GM12878 (cell line): ENCODE measurements at regions not wholly inside any gene's neighbourhood (a gene's known extent, or its start where the extent isn't known, plus 50 kb on each side); places are given as distances from the start of the nearest gene placed in this dataset.

Experiments
- ATAC-seq: fragments of 200-7000 bp; cut with Tn5 transposase; 3 replicates; pipeline ENCODE4 v1.9.1; 2020; ENCODE audit warnings: mild to moderate bottlenecking, moderate library complexity
- BruUV-seq: library from RNA; stranded (reverse); fragments of 400-500 nt; replicated peaks from 2 replicates; lab custom pipeline; 2021; lab: Mats Ljungman, UMichigan
- CTCF ChIA-PET: fragments of 300-600 bp; sonication (Branson Sonifier 250); formaldehyde crosslinking; extraction: SDS; loops from one replicate; lab custom pipeline; 2021; ENCODE audit warnings: inconsistent platforms; lab: Yijun Ruan, JAX
- POLR2A ChIA-PET: fragments of 350-600 bp; formaldehyde crosslinking; extraction: SDS; loops from one replicate; lab custom pipeline; 2021; ENCODE audit warnings: inconsistent platforms; lab: Charles Lee
- RAD21 ChIA-PET: fragments of 300-600 bp; sonication (Branson Sonifier 250); formaldehyde crosslinking; loops from one replicate; lab custom pipeline; 2023; ENCODE audit warnings: antibody characterized with exemption; ENCODE audit not compliant: unreplicated experiment; lab: Charles Lee
- SMC1A ChIA-PET: fragments of 300-600 bp; sonication (Branson Sonifier 250); formaldehyde crosslinking; loops from one replicate; lab custom pipeline; 2023; ENCODE audit not compliant: unreplicated experiment, uncharacterized antibody; lab: Charles Lee
- DNase-seq: peaks from one replicate; pipeline ENCODE4 v3.0.0-alpha.2; 2011; ENCODE audit warnings: low read depth, low spot score
- FAIRE-seq: peaks from 3 replicates; lab custom pipeline; 2011; peaks lifted over from hg19 to GRCh38; lab: Jason Lieb, UNC
- H2AFZ ChIP-seq: 2 replicates; pipeline ENCODE4 v1.6.0; 2011; ENCODE audit warnings: low read depth, low read length, control low read depth; ENCODE audit not compliant: control insufficient read depth
- H3K27ac ChIP-seq: 2 replicates; pipeline ENCODE4 v1.5.1; 2011; ENCODE audit warnings: control low read depth; ENCODE audit not compliant: control insufficient read depth, insufficient read depth
- H3K27me3 ChIP-seq, 2 experiments: replicated peaks in 1 of 2; 2 replicates each; pipeline versions ENCODE4 v1.6.0 to v1.6.1; 2011; ENCODE audit warnings: low read length in 1 of 2; ENCODE audit not compliant: control insufficient read depth in 2 of 2, insufficient read depth in 2 of 2
- H3K36me3 ChIP-seq, 2 experiments: 2 replicates each; pipeline ENCODE4 v1.5.1; 2011; ENCODE audit warnings: low read length in 1 of 2; ENCODE audit not compliant: control insufficient read depth in 2 of 2, insufficient read depth in 2 of 2
- H3K4me1 ChIP-seq: 2 replicates; pipeline ENCODE4 v1.6.1; 2011; ENCODE audit warnings: mild to moderate bottlenecking, low read length, moderate library complexity, mixed read lengths; ENCODE audit not compliant: control insufficient read depth, insufficient read depth
- H3K4me2 ChIP-seq: 2 replicates; pipeline ENCODE4 v1.6.0; 2011; ENCODE audit warnings: control low read depth; ENCODE audit not compliant: control insufficient read depth, insufficient read depth
- H3K4me3 ChIP-seq: fragments of 200-600 bp; sonication (generic); 2 replicates; pipeline ENCODE4 v1.5.1; 2016
- H3K79me2 ChIP-seq: 2 replicates; pipeline ENCODE4 v1.6.0; 2011; ENCODE audit warnings: low read length; ENCODE audit not compliant: control insufficient read depth, insufficient read depth
- H3K9ac ChIP-seq: 2 replicates; pipeline ENCODE4 v1.8.0; 2011; ENCODE audit warnings: low read length, control low read depth, mixed read lengths; ENCODE audit not compliant: control insufficient read depth, insufficient read depth
- H3K9me3 ChIP-seq: replicated peaks from 3 replicates; pipeline ENCODE4 v1.5.1; 2011; ENCODE audit warnings: mild to moderate bottlenecking, low read length; ENCODE audit not compliant: control insufficient read depth, insufficient read depth
- H4K20me1 ChIP-seq: 2 replicates; pipeline ENCODE4 v1.6.0; 2011; ENCODE audit not compliant: control insufficient read depth, insufficient read depth
- ATF2 ChIP-seq: IDR thresholded peaks from 2 replicates; pipeline ENCODE4 v1.6.1; 2012; ENCODE audit warnings: low read length, inconsistent platforms
- CBX5 ChIP-seq: sonication (generic); IDR thresholded peaks from 2 replicates; pipeline ENCODE4 v1.6.1; 2016; ENCODE audit warnings: low read depth, moderate library complexity, mild to moderate bottlenecking, inconsistent platforms
- MEF2B ChIP-seq: fragments of 450-650 bp; IDR thresholded peaks from 2 replicates; pipeline ENCODE4 v1.6.1; 2018; ENCODE audit warnings: mild to moderate bottlenecking, moderate library complexity; ENCODE audit not compliant: partially characterized antibody, poor library complexity, severe bottlenecking
- MYB ChIP-seq: fragments of 150-350 bp; IDR thresholded peaks from 2 replicates; pipeline ENCODE4 v1.6.1; 2014; ENCODE audit warnings: mild to moderate bottlenecking, low read depth, low read length, borderline replicate concordance
- POLR2AphosphoS5 ChIP-seq: IDR thresholded peaks from 2 replicates; pipeline ENCODE4 v1.6.1; 2011; ENCODE audit warnings: mild to moderate bottlenecking, low read length, inconsistent platforms
- SRF ChIP-seq, 2 experiments: IDR thresholded peaks; 2 replicates each; pipeline ENCODE4 v1.6.1; 2011; ENCODE audit warnings: low read depth in 2 of 2, low read length in 2 of 2, mild to moderate bottlenecking in 1 of 2, moderate library complexity in 1 of 2
- USF1 ChIP-seq: IDR thresholded peaks from 2 replicates; pipeline ENCODE4 v1.6.1; 2011; ENCODE audit warnings: borderline replicate concordance, low read depth, mild to moderate bottlenecking, moderate library complexity, mixed read lengths, low read length; ENCODE audit not compliant: insufficient read depth; ENCODE audit errors: extremely low read length
- WGBS: methylation state at CpG from one replicate; pipeline ENCODE4 v1.1.6; 2016; ENCODE audit warnings: low lambda C conversion rate; ENCODE audit not compliant: insufficient replicate concordance, insufficient coverage; ENCODE audit errors: missing lambda C conversion rate; 5-methylcytosine and 5-hydroxymethylcytosine counted together
- in situ Hi-C: fragments of 300-500 bp; cut with MboI; formaldehyde crosslinking; loops from 9 replicates; pipeline ENCODE4 v1.14.3; 2018; ENCODE audit warnings: mixed read lengths
- intact Hi-C: fragments of 100-400 bp; cut with micrococcal nuclease; formaldehyde crosslinking; loops from one replicate; pipeline ENCODE4 v1.14.2; 2022; ENCODE audit not compliant: unreplicated experiment

- no peak for TF ChIP-seq ATF2
- no peak for TF ChIP-seq USF1
- no peak for TF ChIP-seq SRF (IDR thresholded peaks at IDR 0.05; ENCODE audit: low read depth in 2 of 2, low read length in 2 of 2)
- TF ChIP-seq CBX5, result no peak
- no peak for TF ChIP-seq MEF2B
Observed at GRCh38 chr16:80034948-80035663, 434.6 kb upstream of the MAF start (continued).

GRCh38 chr16:80034469-80034826, 433.9 kb upstream of the MAF start:
- in situ Hi-C loops (no loop called here), intact Hi-C loops (no loop called here)
- 60% methylated on average over 4 of the region's 4 CpGs for WGBS
- no peak overlapping the region for H3K4me2 ChIP-seq
- ATAC-seq (no peak), FAIRE-seq (no peak), DNase-seq (no peak)
- TF ChIP-seq POLR2AphosphoS5, result no peak
- no peak for TF ChIP-seq MYB
- POLR2A ChIA-PET, result no interaction called here
- SMC1A ChIA-PET, result no interaction called here
- H3K27ac ChIP-seq, result no peak overlapping the region
- H3K36me3 ChIP-seq, result no peaks in the 10 kb centered on the region
- H2AFZ ChIP-seq, result no peak overlapping the region
- no peaks in the 10 kb centered on the region; the same call in 2 of the 3 replicates for H3K9me3 ChIP-seq
- RAD21 ChIA-PET, result no interaction called here
- BruUV-seq, result no TSS peak
- no peaks in the 10 kb centered on the region for H4K20me1 ChIP-seq
- no peak overlapping the region for H3K9ac ChIP-seq
- CTCF ChIA-PET, result no interaction called here
- no peaks in the 10 kb centered on the region for H3K4me1 ChIP-seq
- H3K27me3 ChIP-seq, result no peaks in the 10 kb centered on the region
- H3K79me2 ChIP-seq, result no peaks in the 10 kb centered on the region
- no peak overlapping the region for H3K4me3 ChIP-seq
